OCI-M1 (cell line): ENCODE measurements at regions not wholly inside any gene's neighbourhood (a gene's known extent, or its start where the extent isn't known, plus 50 kb on each side); places are given as distances from the start of the nearest gene placed in this dataset.
"Not testable (repeated sequence)": the region's sequence is repeated elsewhere in the genome, so short reads cannot be mapped to it uniquely, and the experiment has no call there.

Experiments used
- DNase-seq: peaks from one replicate; lab custom pipeline; 2025; lab: John Stamatoyannopoulos, UW

GRCh38 chr1:60818969-60819701 lies 263.2 kb upstream of the NFIA start:
- no peak for DNase-seq

- no peak for DNase-seq
Observed at GRCh38 chr1:60813071-60813470, 269.3 kb upstream of the NFIA start.

GRCh38 chr1:60809204-60809980 lies 273.0 kb upstream of the NFIA start:
- no peak for DNase-seq

- no peak for DNase-seq
Observed at GRCh38 chr1:60808676-60809075, 273.7 kb upstream of the NFIA start.

DNA sequence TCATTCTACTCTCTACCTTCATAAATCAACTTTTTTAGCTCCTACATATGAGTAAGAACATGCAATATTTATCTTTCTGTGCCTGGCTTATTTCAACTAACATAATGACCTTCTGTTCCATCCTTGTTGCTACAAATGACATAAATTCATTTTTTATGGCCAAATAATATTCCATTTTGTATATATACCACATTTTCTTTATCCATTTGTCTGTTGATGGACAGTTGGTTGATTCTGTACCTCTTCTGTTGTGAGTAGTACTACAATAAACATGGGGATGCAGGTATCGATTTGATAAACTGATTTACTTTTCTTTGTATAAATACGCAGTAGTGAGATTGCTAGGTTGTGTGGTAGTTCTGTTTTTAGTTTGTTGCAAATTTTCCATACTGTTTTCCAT lies 279.5 kb upstream of the NFIA start:
- DNase-seq = no peak

GRCh38 chr1:60797351-60797750 lies 285.0 kb upstream of the NFIA start:
- no peak for DNase-seq

DNA sequence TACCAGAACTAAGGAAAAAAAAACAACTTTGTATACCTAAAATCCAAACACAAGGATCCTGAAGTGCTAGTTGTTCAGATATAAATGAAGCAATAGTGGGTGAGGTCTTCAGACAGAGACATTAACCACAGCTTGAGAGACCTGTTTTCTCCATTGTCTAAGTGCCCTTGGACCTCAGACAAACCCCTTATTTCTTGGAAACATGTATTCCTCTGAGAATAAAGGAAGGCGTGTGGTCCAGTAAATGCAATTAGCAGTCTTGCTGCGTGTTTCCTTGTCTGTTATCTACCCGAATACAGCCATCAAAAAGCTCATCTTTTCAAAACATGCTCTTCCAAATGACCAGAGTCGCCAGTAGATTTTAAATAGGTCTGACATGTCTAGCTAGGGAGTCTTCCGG lies 291.1 kb upstream of the NFIA start:
- peak; percentile 82 for DNase-seq

GRCh38 chr1:60773099-60773498 lies 309.3 kb upstream of the NFIA start:
- not testable (repeated sequence) for DNase-seq

GRCh38 chr1:60769082-60769481 lies 313.3 kb upstream of the NFIA start:
- no peak for DNase-seq

GRCh38 chr1:60765204-60765603 lies 317.2 kb upstream of the NFIA start:
- peak; percentile 70 for DNase-seq

DNA sequence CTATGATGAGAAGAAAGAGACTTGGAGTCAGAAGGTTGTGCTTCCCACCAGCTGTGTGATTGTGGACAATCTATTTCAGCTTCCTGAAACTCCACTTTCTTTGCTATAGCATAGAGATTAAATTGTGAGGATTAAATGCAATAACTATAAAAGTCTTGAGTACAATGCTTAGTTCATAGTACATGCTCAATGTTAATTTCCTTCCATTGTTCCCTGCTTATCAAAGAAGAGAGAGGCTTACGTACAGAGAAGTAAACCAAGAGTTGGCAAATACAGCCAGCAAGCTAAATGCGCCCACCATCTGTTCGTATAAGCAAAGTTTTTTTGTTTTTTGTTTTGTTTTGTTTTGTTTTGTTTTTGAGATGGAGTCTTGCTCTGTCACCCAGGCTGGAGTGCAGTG lies 317.9 kb upstream of the NFIA start:
- no peak for DNase-seq

DNA sequence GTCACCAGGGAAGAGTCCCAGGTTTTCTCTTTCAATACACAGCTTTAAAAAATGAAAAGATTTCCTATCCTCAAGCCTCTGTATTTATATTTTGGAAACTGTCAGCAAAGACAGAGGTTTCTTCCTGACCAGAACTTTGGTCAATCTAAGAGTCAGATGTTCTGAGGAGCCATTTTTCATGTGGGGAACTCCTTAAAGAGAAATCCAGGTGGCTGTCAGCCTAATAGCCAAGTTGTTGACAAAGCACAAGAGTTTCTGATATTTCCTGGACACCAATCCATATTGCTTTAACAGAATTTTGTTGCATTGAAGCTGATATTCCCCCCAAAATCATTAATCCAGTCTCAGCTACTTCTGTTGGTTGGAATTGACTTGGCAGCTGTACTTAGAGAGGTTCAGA lies 318.6 kb upstream of the NFIA start:
- no peak for DNase-seq

DNA sequence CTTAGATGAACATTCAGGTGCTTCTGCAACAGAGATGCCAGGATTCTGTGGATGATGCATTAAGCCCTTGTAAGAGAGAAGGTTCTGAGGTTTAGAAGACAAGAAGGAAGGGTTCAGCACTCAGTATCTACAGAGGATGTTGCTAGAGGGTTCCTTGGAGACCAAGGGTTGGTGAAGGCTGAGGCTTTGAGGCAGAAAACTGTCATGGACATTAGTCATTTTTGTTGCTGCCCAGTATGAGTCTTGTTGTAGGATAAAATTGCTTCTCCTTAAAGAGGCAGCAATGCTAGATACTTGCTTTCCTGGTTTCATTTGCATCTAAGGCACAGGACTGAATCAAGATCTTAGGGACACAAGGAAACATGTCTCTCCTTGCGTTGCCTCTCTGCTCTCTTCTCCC lies 319.4 kb upstream of the NFIA start:
- no peak for DNase-seq

DNA sequence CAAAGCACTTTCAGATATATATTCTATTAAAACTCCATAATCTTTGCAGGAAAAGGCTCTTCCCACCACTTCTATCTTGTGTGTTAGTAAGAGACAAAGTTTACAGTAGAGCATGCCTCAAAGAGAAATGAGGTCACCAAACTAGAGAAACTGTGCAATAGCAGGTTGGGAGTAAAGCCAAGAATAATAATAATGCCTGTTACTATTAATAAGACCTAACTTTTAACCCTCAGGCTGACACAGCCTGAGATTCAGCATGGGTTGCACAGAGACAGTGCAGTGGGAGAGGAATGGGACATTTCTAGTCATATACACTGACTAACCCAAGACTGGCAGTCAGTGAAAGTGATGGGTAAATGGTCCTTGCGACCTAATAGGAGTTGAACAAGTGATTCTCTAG lies 320.2 kb upstream of the NFIA start:
- DNase-seq = no peak

- DNase-seq = no peak
Observed at GRCh38 chr1:60759291-60759690, 323.1 kb upstream of the NFIA start.

DNA sequence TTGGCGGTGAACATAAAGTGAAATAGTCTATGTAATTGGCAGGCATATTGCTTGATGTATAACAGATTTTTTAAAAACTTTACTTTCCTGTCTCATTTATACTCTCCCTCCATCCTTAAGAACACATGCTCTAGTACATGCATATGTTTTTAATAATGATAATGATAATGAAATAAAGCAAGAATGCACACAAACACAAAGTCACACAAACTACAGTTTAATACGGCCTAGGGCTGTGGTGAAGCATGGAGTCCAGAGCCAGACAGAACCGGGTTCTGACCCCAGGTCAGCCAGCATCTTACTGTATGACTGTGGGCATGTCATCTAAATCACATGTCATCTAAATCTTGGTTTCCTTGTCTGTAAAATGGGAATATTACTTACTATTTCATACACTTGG lies 324.9 kb upstream of the NFIA start:
- no peak for DNase-seq

DNA sequence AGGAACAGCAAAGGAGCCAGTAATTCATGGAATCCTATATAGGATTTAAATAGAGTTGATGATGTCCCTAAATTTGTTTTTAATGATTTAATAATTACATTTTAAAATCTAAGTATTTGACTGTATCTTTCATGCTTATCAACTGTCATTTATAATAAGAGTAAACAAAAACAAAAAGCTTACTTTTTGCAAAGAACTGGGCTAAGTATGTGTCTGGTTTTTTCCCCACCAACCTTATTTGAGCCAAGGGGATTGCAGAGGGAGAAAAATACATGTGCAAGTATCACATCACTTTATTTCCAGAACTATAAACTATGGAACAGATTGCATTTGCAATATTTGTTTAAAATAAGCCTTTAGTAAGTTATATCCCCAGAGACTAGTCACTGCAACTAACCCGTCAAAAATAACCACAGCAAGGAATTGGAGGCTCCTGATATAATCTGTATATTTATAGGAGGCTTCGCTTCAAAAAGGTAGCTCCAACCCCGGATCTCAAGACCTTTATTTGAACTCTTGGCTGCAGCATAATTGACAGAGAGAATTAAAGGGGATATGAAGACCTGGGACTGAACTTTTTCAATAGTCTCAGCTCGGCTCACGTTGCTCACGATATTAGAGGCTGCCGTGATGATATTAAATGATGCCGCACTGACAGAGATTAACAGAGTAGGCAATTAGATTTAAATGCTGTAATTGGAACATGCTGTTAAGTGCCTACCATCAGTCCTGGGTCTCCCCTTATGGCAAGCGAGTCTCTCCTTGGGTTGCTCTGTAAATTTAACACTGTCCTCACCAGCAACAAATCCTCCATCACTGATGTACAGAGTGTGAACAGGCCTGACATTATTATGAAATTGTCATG lies 329.1 kb upstream of the NFIA start:
- no peak for DNase-seq

- DNase-seq = no peak
Observed at GRCh38 chr1:60751306-60751705, 331.1 kb upstream of the NFIA start.

DNA sequence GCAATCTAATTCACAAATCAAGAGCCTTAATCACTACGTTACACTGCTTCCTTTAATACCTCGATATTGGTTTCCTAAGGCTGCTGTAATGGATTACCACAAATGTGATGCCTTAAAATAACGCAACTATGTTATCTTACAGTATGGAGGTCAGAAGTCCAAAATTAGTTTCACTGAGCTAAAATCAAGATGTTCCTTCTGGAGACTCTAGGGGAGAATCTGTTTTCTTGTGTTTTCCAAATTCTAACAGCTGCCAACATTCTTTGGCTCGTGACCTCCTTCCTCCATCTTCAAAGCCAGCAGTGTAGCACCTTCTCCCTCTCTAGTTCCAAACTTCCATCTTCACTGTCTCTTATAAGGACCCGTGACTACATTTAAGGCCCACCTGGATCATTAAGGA lies 335.0 kb upstream of the NFIA start:
- no peak for DNase-seq

DNA sequence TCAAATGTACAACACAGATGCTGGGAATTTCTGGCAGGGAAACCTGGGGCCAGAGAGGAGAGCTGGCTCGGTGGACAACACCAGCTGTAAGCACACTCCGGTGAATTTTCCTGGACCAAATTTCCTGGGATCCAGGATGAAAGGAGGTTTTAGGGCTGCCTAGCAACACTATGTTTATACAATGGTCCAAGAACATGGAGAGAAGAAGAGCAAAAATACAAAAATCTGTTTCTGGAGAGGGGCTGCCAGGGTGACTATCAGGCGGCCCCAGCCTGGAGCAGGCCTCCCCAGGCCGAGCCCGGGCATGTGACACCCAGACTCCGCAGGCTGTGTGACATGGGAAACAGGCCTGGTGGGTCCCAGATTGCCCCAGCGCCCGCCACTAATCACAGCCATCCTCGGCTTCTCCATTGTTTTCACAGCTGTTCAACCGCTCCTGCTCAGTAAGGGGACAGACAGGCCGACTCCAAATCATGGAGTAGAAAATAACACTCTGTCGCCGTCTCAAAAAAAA lies 336.0 kb upstream of the NFIA start:
- no peak for DNase-seq

DNA sequence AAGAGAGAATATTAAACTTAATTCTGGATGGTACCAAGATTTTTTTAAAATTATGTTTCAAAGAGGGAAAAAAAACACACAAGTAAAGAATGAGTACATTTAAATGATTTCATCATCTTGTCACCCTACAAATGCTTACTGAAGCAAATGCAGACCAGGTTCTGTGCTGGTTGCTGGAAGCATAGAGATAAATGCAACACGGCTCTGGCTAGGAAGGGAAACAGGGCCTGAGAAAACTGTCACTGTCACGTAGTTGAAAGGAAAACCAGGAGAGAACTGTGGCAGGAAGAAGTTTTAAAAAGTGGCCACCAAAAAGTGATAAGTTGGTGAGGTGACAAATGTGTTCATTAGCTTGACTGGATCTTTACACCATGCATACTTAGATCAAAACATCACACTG lies 336.9 kb upstream of the NFIA start:
- DNase-seq = peak; percentile 23

- DNase-seq = no peak
Observed at GRCh38 chr1:60742339-60742738, 340.0 kb upstream of the NFIA start.

- DNase-seq = no peak
Observed at GRCh38 chr1:60740154-60740553, 342.2 kb upstream of the NFIA start.
